Transverse colon (tissue), 4 donors: ENCODE measurements at regions not wholly inside any gene's neighbourhood (a gene's known extent, or its start where the extent isn't known, plus 50 kb on each side); places are given as distances from the start of the nearest gene placed in this dataset.

ENCODE experiments used
- DNase-seq: peaks from one replicate; pipeline ENCODE4 v3.0.0-alpha.2; 2019
- H3K27ac ChIP-seq, 4 donors: fragments of 200-600 bp; sonication (generic); 2 replicates each; pipeline ENCODE4 v1.5.1; 2016 to 2018; ENCODE audit warnings: inconsistent platforms in 4 of 4
- H3K27me3 ChIP-seq: fragments of 200-600 bp; sonication (generic); 2 replicates; pipeline ENCODE4 v1.5.1; 2017; ENCODE audit warnings: inconsistent platforms
- H3K36me3 ChIP-seq, 4 donors: fragments of 200-600 bp; sonication (generic); 2 replicates each; pipeline ENCODE4 v1.5.1; 2017 to 2019; ENCODE audit warnings: inconsistent platforms in 4 of 4
- H3K4me1 ChIP-seq, 4 donors: fragments of 200-600 bp; sonication (generic); 2 replicates each; pipeline ENCODE4 v1.5.1; 2017 to 2020; ENCODE audit warnings: inconsistent platforms in 4 of 4
- H3K4me3 ChIP-seq, 4 donors: fragments of 200-600 bp; sonication (generic); 1 replicate in 1 of 4; 2 replicates in 3 of 4; pipeline versions ENCODE4 v1.5.1 to v1.6.1; 2017 to 2019; ENCODE audit warnings: inconsistent platforms in 4 of 4
- H3K9me3 ChIP-seq, 2 donors: fragments of 200-600 bp; sonication (generic); 2 replicates each; pipeline ENCODE4 v1.5.1; 2017 to 2019; ENCODE audit warnings: inconsistent platforms in 2 of 2
- CTCF ChIP-seq, 5 experiments: fragments of 200-600 bp in 3 of 5; fragments of 450-650 bp in 2 of 5; sonication (generic) in 3 of 5; IDR thresholded peaks; 1 replicate in 2 of 5; 2 replicates in 3 of 5; pipeline ENCODE4 v1.5.1; 2016 to 2017; ENCODE audit warnings: antibody characterized with exemption in 5 of 5, inconsistent platforms in 3 of 5, mild to moderate bottlenecking in 2 of 5, moderate library complexity in 1 of 5
- EP300 ChIP-seq: sonication (generic); formaldehyde crosslinking; IDR thresholded peaks from one replicate; pipeline ENCODE4 v1.6.1; 2017; ENCODE audit warnings: antibody characterized with exemption, low read depth
- POLR2A ChIP-seq: fragments of 450-650 bp; IDR thresholded peaks from one replicate; pipeline ENCODE4 v1.6.1; 2016; ENCODE audit warnings: antibody characterized with exemption, mild to moderate bottlenecking, moderate library complexity
- POLR2AphosphoS5 ChIP-seq, 3 donors: sonication (generic); formaldehyde crosslinking; IDR thresholded peaks; one replicate each; pipeline ENCODE4 v1.6.1; 2016; ENCODE audit warnings: antibody characterized with exemption in 3 of 3
- WGBS, 2 donors: methylation state at CpG; one replicate each; pipeline ENCODE4 v1.1.5; 2018; ENCODE audit warnings: low coverage in 1 of 2; 5-methylcytosine and 5-hydroxymethylcytosine counted together
- in situ Hi-C, 4 donors: fragments of 200-750 bp; cut with MboI; loops; one replicate each; pipeline versions ENCODE4 v1.15.0 to v1.15.1; 2017; ENCODE audit warnings: low sequenced_read_pairs in 3 of 4, low pct_ligation_motif_present in 1 of 4, low pct_unique_long_range_greater_than_20kb in 1 of 4
- intact Hi-C: fragments of 100-400 bp; cut with DNase I; formaldehyde crosslinking; loops from one replicate; pipeline ENCODE4 v1.15.1; 2023; ENCODE audit warnings: low total_unique reads

DNA sequence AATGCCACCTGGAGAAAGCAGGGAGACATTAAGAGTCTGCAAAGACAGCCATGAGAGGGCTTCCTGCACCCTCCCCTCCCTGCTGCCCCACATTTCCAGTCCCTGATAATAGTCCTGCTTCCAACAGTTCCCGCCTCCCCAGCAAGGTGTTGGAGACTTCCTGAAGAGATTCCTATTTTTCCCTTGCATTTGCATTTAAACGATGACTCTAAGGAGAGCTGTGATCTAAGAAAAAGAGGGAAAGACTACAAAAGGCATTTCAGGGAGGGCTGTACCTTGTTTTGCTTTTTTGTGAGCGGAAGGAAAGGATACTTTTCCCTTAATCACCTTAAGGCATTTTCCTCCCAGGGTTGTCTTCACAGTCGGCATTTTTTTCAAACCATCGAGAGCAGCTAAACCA lies 62.1 kb downstream of the GAS1 start:
- intact Hi-C loops, result no loop called here
- in situ Hi-C loops, result no loop called here
- no peaks in the 10 kb centered on the region for H3K27me3 ChIP-seq
- no peaks in the 10 kb centered on the region for H3K4me1 ChIP-seq
- 58 to 67% methylated on average over 5 of the region's 5 CpGs for WGBS, 2 donors
- H3K27ac ChIP-seq, result no peak overlapping the region
- H3K9me3 ChIP-seq, result no peaks in the 10 kb centered on the region
- DNase-seq, result no peak
- no peaks in the 10 kb centered on the region for H3K36me3 ChIP-seq
- TF ChIP-seq EP300 (no peak), POLR2AphosphoS5 (IDR thresholded peaks at IDR 0.05) (no peak), POLR2A (no peak), CTCF (IDR thresholded peaks at IDR 0.05) (no peak)
- H3K4me3 ChIP-seq, result no peak overlapping the region

GRCh38 chr9:86876621-86877196 lies 70.6 kb downstream of the GAS1 start:
- no peaks in the 10 kb centered on the region for H3K4me1 ChIP-seq
- intact Hi-C loops (no loop called here), in situ Hi-C loops (no loop called here)
- no peaks in the 10 kb centered on the region for H3K9me3 ChIP-seq
- H3K36me3 ChIP-seq, result no peaks in the 10 kb centered on the region
- H3K4me3 ChIP-seq, result no peak overlapping the region
- no peak for DNase-seq
- no peaks in the 10 kb centered on the region for H3K27me3 ChIP-seq
- 46 to 60% methylated on average over 10 to 13 of the region's 13 CpGs for WGBS, 2 donors
- no peak for TF ChIP-seq POLR2A
- no peak for TF ChIP-seq POLR2AphosphoS5 (IDR thresholded peaks at IDR 0.05)
- TF ChIP-seq EP300, result no peak
- TF ChIP-seq CTCF (IDR thresholded peaks at IDR 0.05), result no peak
- H3K27ac ChIP-seq, result no peak overlapping the region

DNA sequence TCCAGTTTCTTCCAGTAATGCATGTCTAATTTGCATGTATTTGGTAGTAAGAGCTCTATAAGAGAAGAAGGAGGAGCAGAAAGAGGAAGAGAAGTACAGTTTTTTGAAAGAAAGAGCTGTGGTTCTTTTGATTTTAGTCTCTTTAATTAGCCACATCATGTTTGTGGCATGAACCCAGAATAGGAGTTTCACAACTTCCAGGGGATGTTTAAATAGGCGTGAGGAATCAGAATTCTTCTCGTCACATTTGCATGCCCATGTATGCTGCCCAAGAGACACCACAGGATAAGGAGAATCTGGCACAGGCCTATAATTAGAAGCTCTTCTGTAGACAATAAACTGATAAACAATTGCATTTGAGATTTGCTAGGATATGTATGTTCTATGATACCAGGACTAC lies 78.7 kb downstream of the GAS1 start:
- Histone ChIP-seq H3K27ac (no peak overlapping the region), H3K36me3 (no peaks in the 10 kb centered on the region), H3K27me3 (no peaks in the 10 kb centered on the region), H3K4me3 (no peak overlapping the region), H3K4me1 (no peaks in the 10 kb centered on the region), H3K9me3 (no peaks in the 10 kb centered on the region)
- WGBS, 2 donors, result 62 to 65% methylated on average over 2 of the region's 2 CpGs
- no peak for DNase-seq
- in situ Hi-C loops (no loop called here), intact Hi-C loops (no loop called here)
- TF ChIP-seq POLR2AphosphoS5 (IDR thresholded peaks at IDR 0.05), result no peak

- H3K27me3 ChIP-seq, result no peaks in the 10 kb centered on the region
- TF ChIP-seq POLR2AphosphoS5 (IDR thresholded peaks at IDR 0.05) (no peak), POLR2A (no peak), CTCF (IDR thresholded peaks at IDR 0.05) (no peak), EP300 (no peak)
- in situ Hi-C loops (no loop called here), intact Hi-C loops (no loop called here)
- no peaks in the 10 kb centered on the region for H3K9me3 ChIP-seq
- H3K27ac ChIP-seq, result no peak overlapping the region
- WGBS, 2 donors, result 43 to 48% methylated on average over 5 of the region's 5 CpGs
- no peaks in the 10 kb centered on the region for H3K36me3 ChIP-seq
- DNase-seq, result no peak
- no peak overlapping the region for H3K4me3 ChIP-seq
- no peaks in the 10 kb centered on the region for H3K4me1 ChIP-seq
Measured at GRCh38 chr9:86867804-86868313, 79.4 kb downstream of the GAS1 start.

GRCh38 chr9:86865952-86866351 lies 81.4 kb downstream of the GAS1 start:
- Histone ChIP-seq H3K9me3 (no peaks in the 10 kb centered on the region), H3K4me1 (no peaks in the 10 kb centered on the region), H3K36me3 (no peaks in the 10 kb centered on the region), H3K27me3 (no peaks in the 10 kb centered on the region), H3K27ac (no peak overlapping the region), H3K4me3 (no peak overlapping the region)
- WGBS, 2 donors, result 75 to 93% methylated on average over 2 of the region's 2 CpGs
- in situ Hi-C loops (no loop called here), intact Hi-C loops (no loop called here)
- no peak for TF ChIP-seq POLR2AphosphoS5 (IDR thresholded peaks at IDR 0.05)
- no peak for TF ChIP-seq CTCF (IDR thresholded peaks at IDR 0.05)
- TF ChIP-seq EP300, result no peak
- TF ChIP-seq POLR2A, result no peak
- DNase-seq, result no peak
